ENCODE measurements at regions not wholly inside any gene's neighbourhood (a gene's known extent, or its start where the extent isn't known, plus 50 kb on each side); places are given as distances from the start of the nearest gene placed in this dataset.
A peak's percentile ranks its signal among the peaks of the same experiment; 100 is the strongest.

GRCh38 chrX:69290292-69290691 lies 125.0 kb upstream of the PJA1 start:
- peaks cover 4% of the 10 kb centered on the region for H3K27me3 ChIP-seq (ENCODE audit: control insufficient read depth, insufficient read depth, low read length)
- H3K36me3 ChIP-seq (ENCODE audit: control insufficient read depth, insufficient read depth, low read length): no peaks in the 10 kb centered on the region
- H3K4me3 ChIP-seq (ENCODE audit: low read depth, low read length): no peak overlapping the region
- no peak for DNase-seq (ENCODE audit: low read depth)
- TF ChIP-seq CTCF (IDR thresholded peaks at IDR 0.05; ENCODE audit: insufficient read depth, low read length, poor library complexity, severe bottlenecking): no peak

GRCh38 chrX:69289793-69290123 lies 124.5 kb upstream of the PJA1 start:
- Histone ChIP-seq H3K36me3 (ENCODE audit: control insufficient read depth, insufficient read depth, low read length) (no peaks in the 10 kb centered on the region), H3K27me3 (ENCODE audit: control insufficient read depth, insufficient read depth, low read length) (peaks cover 4% of the 10 kb centered on the region), H3K4me3 (ENCODE audit: low read depth, low read length) (no peak overlapping the region)
- DNase-seq (ENCODE audit: low read depth): no peak
- no peak for TF ChIP-seq CTCF (IDR thresholded peaks at IDR 0.05; ENCODE audit: insufficient read depth, low read length, poor library complexity, severe bottlenecking)

DNA sequence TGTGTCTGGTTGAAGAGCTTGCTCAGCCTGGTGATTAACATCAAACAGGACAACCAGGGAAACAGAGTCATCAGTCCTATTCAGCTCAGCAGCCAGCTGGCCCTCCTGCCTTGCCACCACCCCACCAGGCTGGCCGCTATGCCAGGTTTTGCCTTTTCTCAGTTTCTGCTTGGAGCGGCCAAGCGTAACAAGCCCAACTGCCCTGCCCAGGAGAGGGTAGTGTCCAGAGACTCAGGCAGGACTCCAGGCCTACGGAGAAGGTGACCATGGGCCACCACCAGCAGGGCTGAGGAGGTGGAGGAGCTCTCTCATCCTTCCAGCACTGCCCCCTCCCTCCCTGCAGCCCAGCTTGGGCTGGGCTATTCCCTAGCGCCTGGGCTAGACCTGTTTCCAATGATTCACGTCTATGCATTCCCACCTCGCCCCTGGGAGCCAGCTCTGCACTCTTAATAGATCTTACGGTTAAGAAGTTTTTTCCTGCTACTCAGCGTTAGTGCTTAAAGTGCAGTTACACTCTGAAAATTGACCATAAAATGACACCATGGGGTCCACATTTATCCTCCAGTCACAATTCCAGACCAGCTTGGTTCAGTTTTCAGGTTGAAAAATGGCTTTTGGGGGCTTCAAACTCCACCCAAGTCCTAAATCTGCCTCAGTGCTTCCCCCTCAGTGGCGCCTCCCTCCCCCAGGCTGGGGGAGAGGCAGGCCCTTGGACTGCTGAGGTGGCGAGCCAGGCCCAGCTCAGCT lies 124.0 kb upstream of the PJA1 start:
- TF ChIP-seq CTCF (IDR thresholded peaks at IDR 0.05; ENCODE audit: insufficient read depth, low read length, poor library complexity, severe bottlenecking): no peak
- DNase-seq (ENCODE audit: low read depth): no peak
- peaks cover 4% of the 10 kb centered on the region for H3K27me3 ChIP-seq (ENCODE audit: control insufficient read depth, insufficient read depth, low read length)
- no peaks in the 10 kb centered on the region for H3K36me3 ChIP-seq (ENCODE audit: control insufficient read depth, insufficient read depth, low read length)
- H3K4me3 ChIP-seq (ENCODE audit: low read depth, low read length): no peak overlapping the region

GRCh38 chrX:69287095-69287494 lies 121.8 kb upstream of the PJA1 start:
- Histone ChIP-seq H3K27me3 (ENCODE audit: control insufficient read depth, insufficient read depth, low read length) (peaks cover 2% of the 10 kb centered on the region), H3K4me3 (ENCODE audit: low read depth, low read length) (no peak overlapping the region), H3K36me3 (ENCODE audit: control insufficient read depth, insufficient read depth, low read length) (no peaks in the 10 kb centered on the region)
- no peak for TF ChIP-seq CTCF (IDR thresholded peaks at IDR 0.05; ENCODE audit: insufficient read depth, low read length, poor library complexity, severe bottlenecking)
- no peak for DNase-seq (ENCODE audit: low read depth)

DNA sequence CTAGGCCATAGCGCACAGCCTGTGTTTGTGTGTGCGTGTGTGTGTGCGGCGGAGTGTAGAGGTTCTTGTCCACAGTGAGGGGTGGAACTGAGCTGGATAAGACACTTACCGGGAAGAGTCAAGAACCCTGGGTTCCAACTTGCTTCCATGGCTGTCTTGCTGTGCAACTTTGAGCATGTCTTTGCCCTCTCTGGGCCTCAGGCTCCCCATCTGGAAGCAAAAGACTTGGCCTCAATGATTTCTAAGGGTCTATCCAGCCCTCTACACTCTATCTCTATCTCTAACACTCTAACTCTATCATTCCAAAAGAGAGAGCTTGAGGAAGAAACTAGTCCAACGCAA lies 121.3 kb upstream of the PJA1 start:
- no peak overlapping the region for H3K4me3 ChIP-seq (ENCODE audit: low read depth, low read length)
- TF ChIP-seq CTCF (IDR thresholded peaks at IDR 0.05; ENCODE audit: insufficient read depth, low read length, poor library complexity, severe bottlenecking): no peak
- DNase-seq (ENCODE audit: low read depth): no peak
- H3K36me3 ChIP-seq (ENCODE audit: control insufficient read depth, insufficient read depth, low read length): no peaks in the 10 kb centered on the region
- H3K27me3 ChIP-seq (ENCODE audit: control insufficient read depth, insufficient read depth, low read length): peaks cover 2% of the 10 kb centered on the region

GRCh38 chrX:69285881-69286564 lies 120.8 kb upstream of the PJA1 start:
- peak; percentile 84 for TF ChIP-seq CTCF (IDR thresholded peaks at IDR 0.05; ENCODE audit: insufficient read depth, low read length, poor library complexity, severe bottlenecking)
- Histone ChIP-seq H3K27me3 (ENCODE audit: control insufficient read depth, insufficient read depth, low read length) (peaks cover 6% of the 10 kb centered on the region), H3K36me3 (ENCODE audit: control insufficient read depth, insufficient read depth, low read length) (no peaks in the 10 kb centered on the region), H3K4me3 (ENCODE audit: low read depth, low read length) (peak overlapping the region; percentile 29)
- DNase-seq (ENCODE audit: low read depth): no peak
